ENCODE measurements at regions not wholly inside any gene's neighbourhood (a gene's known extent, or its start where the extent isn't known, plus 50 kb on each side); places are given as distances from the start of the nearest gene placed in this dataset.
"Not testable (repeated sequence)": the region's sequence is repeated elsewhere in the genome, so short reads cannot be mapped to it uniquely, and the experiment has no call there.

DNA sequence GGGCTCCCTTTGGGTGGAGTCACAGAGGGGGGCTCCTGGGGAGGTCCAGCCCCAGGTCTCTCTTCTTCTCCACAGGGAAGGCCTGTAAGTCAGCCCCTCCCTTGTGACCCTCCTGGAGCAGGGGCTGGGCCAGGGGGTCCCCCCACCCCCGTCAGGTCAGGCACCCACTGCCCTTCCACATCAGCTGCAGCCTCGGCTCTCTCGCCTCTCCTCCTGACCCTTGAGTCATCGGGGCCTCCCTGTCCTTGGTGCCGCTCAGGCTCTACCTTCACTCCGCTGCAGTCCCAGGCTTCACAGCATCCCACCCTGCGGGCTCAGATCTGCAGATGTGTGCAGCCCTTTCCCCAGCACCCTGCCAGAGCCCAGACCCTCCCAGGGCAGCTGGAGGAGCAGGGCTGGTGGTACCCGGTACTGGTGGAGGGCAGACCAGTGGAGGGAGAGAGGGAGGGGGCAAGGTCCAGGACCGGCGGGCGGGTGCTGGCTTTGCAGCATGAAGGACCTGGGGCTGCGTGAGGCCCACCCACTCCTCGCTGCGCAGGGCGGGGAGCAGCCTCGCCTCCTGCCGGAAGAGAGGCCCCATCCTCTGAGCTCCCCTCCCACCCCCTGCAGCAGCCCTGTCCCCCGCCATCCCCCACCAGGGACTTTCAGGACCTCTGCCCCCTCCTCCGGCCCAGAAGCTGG, 117.1 kb downstream of the FAM53A start:
- TF ChIP-seq, protein P1, sequence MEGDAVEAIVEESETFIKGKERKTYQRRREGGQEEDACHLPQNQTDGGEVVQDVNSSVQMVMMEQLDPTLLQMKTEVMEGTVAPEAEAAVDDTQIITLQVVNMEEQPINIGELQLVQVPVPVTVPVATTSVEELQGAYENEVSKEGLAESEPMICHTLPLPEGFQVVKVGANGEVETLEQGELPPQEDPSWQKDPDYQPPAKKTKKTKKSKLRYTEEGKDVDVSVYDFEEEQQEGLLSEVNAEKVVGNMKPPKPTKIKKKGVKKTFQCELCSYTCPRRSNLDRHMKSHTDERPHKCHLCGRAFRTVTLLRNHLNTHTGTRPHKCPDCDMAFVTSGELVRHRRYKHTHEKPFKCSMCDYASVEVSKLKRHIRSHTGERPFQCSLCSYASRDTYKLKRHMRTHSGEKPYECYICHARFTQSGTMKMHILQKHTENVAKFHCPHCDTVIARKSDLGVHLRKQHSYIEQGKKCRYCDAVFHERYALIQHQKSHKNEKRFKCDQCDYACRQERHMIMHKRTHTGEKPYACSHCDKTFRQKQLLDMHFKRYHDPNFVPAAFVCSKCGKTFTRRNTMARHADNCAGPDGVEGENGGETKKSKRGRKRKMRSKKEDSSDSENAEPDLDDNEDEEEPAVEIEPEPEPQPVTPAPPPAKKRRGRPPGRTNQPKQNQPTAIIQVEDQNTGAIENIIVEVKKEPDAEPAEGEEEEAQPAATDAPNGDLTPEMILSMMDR (conservative IDR thresholded peaks at IDR 0.05; ENCODE audit: low read depth, low read length), result no peak
- DNase-seq (ENCODE audit: low read depth), result no peak
- no peak overlapping the region for H3K4me3 ChIP-seq (ENCODE audit: low read length)

DNA sequence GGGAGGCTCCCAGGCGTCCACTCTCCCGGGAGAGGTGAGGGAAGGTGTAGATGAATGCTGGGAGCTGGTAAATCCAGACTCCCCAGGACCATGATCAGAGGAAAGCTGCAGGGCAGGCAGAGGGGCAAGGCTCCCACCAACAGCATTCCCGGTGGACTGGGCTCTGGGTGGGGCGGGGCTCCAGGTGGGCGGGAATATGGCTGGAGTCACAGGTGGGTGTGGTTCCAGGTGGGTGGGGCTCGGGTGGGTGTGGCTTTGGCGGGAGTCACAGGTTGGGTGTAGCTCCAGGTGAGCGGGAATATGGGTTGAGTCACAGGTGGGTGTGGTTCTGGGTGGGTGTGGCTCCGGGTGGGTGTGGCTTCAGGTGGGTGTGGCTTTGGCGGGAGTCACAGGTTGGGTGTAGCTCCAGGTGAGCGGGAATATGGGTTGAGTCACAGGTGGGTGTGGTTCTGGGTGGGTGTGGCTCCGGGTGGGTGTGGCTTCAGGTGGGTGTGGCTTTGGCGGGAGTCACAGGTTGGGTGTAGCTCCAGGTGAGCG, 117.7 kb downstream of the FAM53A start:
- not testable (repeated sequence) for H3K4me3 ChIP-seq (ENCODE audit: low read length); DNase-seq (ENCODE audit: low read depth)

DNA sequence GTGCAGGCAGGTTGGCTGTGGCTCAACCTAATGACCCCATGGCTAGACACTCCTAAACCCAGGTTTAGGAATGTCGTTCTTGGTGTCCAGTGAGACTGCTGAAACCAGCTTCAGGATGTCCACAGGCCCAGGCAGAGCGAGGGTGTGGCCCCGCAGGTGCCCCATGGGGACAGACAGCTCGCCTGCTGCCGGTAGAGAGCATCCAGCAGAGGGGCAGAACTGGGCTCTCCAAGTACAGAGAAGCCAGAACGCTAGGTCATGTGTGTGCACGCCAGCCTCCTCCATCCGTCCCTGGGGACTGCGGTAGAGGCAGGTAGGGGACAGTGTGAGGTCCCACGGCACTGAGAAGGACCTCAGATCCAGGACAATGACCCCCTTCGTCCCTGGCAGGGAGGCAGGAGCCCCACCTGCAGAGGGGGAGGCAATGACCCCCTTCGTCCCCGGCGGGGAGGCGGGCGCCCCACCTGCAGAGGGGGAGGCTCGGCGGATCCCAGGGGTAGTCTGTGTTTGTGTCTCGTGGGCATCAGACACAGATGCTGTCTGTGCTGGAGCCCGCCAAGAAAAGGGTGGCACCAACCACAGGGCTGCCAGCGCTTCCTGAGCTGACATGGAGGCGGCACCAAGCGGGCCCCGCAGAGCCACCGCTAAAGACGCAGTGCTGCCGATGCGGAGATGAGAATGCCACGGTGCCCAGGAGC, 118.4 kb downstream of the FAM53A start:
- no peak for DNase-seq (ENCODE audit: low read depth)
- TF ChIP-seq, protein P1 (conservative IDR thresholded peaks at IDR 0.05; ENCODE audit: low read depth, low read length), result no peak
- H3K4me3 ChIP-seq (ENCODE audit: low read length), result no peak overlapping the region

DNA sequence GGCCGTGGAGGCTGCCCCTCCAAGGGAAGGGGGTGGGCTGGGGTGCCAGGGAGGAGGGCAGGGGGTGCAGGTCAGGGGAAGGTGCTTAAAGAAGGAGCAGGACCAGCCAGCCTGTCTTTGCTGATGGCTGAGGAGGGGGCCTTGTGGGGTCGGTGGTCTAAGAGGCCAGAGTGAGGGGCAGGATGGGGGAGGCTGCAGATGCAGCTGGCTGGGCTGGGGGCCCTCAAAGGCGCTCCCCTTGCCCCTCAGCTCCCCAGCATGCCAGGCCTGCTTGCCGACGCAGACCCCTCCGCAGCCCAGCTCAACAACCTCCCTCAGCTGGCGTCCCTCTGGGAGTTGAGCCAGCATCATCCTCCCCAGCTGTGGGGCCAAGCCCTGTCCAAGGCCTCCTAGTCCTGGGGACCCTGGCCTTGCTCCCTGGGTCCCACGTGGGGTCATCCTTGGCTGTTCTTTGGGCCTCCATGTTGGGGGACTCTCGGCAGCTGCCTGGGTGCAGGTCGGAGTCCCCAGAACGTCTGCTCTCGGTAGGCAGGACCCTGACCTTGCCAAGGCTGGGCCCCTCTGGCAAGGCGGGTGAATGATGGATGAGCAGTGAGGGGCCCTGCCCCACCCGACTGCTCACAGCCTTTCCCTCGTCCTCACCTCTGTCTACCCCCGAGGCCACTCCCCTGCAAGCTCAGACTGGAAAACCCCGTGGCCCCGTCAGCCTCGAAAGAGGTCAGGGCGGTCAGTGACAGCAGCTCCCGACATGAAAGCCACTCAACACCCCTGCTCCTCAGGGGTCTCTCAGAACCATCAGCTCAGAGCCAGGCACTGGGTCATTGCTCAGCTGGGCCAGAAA, 119.4 kb downstream of the FAM53A start:
- H3K4me3 ChIP-seq (ENCODE audit: low read length), result no peak overlapping the region
- DNase-seq (ENCODE audit: low read depth), result no peak
- TF ChIP-seq, protein P1 (conservative IDR thresholded peaks at IDR 0.05; ENCODE audit: low read depth, low read length), result no peak

DNA sequence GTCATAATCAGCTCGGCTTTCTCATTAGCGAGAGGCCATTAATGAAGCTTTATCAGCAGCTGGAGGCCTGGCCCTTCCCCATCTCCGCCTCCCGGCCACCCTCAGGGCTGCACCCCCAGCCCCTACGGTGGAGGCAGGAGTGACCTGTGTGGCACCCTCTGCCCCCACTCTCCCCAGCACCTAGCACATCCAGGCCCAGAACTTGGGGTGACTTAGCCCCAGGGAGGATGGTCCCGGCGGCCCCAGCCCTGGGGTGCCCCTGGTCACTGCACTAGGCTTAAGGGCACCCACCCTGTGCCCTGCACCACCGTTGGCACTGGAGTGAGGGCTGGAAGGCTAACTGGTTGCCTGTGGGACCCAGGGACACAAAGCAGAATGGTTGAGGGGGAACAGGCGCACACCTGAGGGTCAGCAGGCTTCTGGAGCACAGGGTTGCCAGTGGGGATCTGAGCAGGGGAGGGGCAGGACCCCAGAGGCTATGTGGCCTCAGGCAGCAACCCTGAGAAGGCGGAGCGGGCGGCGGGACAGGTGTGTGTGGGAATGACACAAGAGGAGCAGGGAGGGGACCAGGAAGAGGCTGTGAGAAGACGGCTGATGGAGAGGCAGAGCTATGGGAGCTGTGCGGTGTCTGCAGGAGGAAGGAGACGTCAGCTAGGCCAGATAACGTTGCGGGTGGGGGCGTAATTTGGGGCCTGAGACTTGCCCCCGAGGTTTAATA, 120.2 kb downstream of the FAM53A start:
- no peak for DNase-seq (ENCODE audit: low read depth)
- H3K4me3 ChIP-seq (ENCODE audit: low read length), result no peak overlapping the region
- TF ChIP-seq, protein P1 (conservative IDR thresholded peaks at IDR 0.05; ENCODE audit: low read depth, low read length), result no peak

DNA sequence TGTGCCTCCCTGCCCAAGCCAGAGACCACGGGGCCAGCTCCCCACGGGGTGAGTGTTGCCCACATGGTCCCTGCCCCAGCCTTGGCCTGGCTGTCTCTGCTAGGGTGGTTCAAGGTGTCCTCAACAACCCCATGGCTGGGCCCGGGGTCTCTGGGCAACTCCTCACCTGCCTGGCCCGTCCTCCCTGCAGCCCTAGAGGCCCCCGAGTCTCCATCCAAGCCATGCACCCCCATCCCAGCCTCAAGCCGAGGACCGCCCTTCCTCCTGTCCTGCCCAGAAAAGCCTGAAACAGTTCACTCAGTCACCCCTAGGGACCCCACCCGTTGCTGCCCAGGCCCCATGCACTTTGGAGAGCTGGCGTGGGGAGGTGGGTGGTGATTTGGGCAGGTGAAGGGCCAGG, 120.9 kb downstream of the FAM53A start:
- no peak overlapping the region for H3K4me3 ChIP-seq (ENCODE audit: low read length)
- no peak for DNase-seq (ENCODE audit: low read depth)
- TF ChIP-seq, protein P1 (conservative IDR thresholded peaks at IDR 0.05; ENCODE audit: low read depth, low read length), result no peak

DNA sequence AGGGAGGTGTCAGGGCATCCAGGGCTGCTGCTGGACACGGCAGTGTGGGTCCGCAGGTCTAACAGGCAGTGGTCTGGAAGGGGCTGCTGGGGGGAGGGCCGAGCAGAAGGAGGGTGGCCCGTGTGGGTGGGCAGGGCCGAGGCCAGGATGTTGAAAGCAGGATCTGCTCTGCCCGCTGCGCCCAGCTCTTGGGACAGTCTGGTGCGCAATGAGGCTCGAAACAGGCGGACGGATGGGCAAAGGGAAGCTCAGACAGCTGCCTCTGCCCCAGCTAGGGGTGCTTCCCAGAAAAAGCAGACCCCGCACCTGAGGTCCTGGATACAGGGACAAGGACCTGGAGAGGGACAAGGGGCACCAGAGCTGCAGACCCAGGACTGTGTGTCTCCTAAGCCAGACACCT, 121.3 kb downstream of the FAM53A start:
- H3K4me3 ChIP-seq (ENCODE audit: low read length), result no peak overlapping the region
- no peak for DNase-seq (ENCODE audit: low read depth)
- TF ChIP-seq, protein P1 (conservative IDR thresholded peaks at IDR 0.05; ENCODE audit: low read depth, low read length), result no peak
